ENCODE measurements at regions not wholly inside any gene's neighbourhood (a gene's known extent, or its start where the extent isn't known, plus 50 kb on each side); places are given as distances from the start of the nearest gene placed in this dataset.

- TF ChIP-seq, protein P1, sequence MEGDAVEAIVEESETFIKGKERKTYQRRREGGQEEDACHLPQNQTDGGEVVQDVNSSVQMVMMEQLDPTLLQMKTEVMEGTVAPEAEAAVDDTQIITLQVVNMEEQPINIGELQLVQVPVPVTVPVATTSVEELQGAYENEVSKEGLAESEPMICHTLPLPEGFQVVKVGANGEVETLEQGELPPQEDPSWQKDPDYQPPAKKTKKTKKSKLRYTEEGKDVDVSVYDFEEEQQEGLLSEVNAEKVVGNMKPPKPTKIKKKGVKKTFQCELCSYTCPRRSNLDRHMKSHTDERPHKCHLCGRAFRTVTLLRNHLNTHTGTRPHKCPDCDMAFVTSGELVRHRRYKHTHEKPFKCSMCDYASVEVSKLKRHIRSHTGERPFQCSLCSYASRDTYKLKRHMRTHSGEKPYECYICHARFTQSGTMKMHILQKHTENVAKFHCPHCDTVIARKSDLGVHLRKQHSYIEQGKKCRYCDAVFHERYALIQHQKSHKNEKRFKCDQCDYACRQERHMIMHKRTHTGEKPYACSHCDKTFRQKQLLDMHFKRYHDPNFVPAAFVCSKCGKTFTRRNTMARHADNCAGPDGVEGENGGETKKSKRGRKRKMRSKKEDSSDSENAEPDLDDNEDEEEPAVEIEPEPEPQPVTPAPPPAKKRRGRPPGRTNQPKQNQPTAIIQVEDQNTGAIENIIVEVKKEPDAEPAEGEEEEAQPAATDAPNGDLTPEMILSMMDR (IDR thresholded peaks at IDR 0.05) = no peak
- no peak for TF ChIP-seq POLR2A (IDR thresholded peaks at IDR 0.05)
These were observed 226.5 kb upstream of the NDN start for GRCh38 chr15:23913635-23914034.

Data from body of pancreas (tissue), 4 donors.